ENCODE measurements at regions not wholly inside any gene's neighbourhood (a gene's known extent, or its start where the extent isn't known, plus 50 kb on each side); places are given as distances from the start of the nearest gene placed in this dataset.

DNA sequence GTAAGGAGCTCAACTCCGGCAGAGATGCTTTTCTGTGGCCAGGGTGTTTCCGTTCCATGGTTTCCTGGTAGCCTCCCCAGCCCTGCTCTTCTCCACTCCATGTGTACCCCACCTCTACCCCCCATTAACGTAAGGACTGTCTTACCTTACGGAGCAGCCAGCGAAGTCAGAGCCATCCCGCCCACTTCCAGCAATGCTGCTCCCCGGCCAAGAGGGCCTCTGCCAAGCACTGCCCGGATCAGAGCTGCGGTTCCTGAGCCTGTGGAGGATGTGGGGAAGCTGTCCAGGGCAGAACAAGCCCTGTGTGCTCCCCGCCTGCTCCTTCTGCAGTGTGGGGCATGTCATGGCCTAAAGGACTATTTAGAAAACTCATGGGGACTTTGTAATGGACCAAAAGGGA, 261.2 kb downstream of the GADD45G start:
- TF ChIP-seq CTCF (IDR thresholded peaks at IDR 0.05; ENCODE audit: low read length) (no peak), EZH2 (IDR thresholded peaks at IDR 0.05; ENCODE audit: borderline replicate concordance, low read length) (no peak)

All from OCI-LY1 (cell line).